ENCODE measurements at regions not wholly inside any gene's neighbourhood (a gene's known extent, or its start where the extent isn't known, plus 50 kb on each side); places are given as distances from the start of the nearest gene placed in this dataset.

DNA sequence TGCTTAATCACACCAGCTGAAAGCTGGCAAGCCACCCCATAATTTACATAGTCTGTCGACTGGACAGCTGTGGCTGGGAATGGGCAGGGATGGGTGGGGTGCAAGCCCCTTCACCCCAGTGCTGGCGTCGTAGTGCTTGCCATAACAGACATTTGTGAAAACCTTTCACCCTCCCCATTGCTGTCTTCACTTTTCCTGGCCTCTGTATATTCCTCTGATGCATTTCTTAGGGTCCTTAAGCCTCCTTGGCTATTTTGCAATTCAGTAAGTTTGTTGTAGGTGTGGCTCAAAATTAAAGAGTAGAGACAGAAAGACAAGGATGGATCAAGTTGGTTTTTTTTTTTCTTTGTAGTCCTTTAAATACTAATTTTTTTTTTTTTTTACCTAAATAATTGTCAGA is 383.3 kb upstream of the MCTP2 start:
- Mint-ChIP-seq H3K4me3 (ENCODE audit: unreplicated experiment) (no peak overlapping the region), H3K27me3 (ENCODE audit: unreplicated experiment) (no peaks in the 10 kb centered on the region), H3K9me3 (ENCODE audit: unreplicated experiment) (peaks cover 2% of the 10 kb centered on the region), H3K4me1 (ENCODE audit: low read depth, unreplicated experiment) (no peaks in the 10 kb centered on the region), H3K36me3 (ENCODE audit: unreplicated experiment) (no peaks in the 10 kb centered on the region), H3K27ac (ENCODE audit: unreplicated experiment) (no peak overlapping the region)
- DNase-seq = no peak
- TF ChIP-seq, protein P1, sequence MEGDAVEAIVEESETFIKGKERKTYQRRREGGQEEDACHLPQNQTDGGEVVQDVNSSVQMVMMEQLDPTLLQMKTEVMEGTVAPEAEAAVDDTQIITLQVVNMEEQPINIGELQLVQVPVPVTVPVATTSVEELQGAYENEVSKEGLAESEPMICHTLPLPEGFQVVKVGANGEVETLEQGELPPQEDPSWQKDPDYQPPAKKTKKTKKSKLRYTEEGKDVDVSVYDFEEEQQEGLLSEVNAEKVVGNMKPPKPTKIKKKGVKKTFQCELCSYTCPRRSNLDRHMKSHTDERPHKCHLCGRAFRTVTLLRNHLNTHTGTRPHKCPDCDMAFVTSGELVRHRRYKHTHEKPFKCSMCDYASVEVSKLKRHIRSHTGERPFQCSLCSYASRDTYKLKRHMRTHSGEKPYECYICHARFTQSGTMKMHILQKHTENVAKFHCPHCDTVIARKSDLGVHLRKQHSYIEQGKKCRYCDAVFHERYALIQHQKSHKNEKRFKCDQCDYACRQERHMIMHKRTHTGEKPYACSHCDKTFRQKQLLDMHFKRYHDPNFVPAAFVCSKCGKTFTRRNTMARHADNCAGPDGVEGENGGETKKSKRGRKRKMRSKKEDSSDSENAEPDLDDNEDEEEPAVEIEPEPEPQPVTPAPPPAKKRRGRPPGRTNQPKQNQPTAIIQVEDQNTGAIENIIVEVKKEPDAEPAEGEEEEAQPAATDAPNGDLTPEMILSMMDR (IDR thresholded peaks at IDR 0.05; ENCODE audit: partially characterized antibody, unreplicated experiment) = no peak

DNA sequence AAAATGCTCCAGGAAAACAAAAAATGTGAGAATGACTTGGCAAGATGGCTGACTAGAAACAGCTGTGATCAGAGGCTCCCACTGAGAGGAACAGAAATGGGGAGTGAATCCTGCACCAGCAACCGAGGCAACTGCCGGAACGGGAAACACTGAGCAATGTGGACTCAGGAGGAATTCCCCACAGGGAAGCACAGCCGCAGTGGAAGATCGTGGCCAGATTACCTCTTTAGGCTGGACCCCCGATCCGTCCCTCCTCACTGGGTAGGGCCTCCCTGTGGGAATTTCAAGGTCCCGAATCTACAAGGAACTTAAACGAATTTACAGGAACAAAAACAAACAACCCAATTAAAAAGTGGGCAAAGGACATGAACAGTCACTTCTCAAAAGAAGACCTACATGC is 385.2 kb upstream of the MCTP2 start:
- TF ChIP-seq, protein P1 (IDR thresholded peaks at IDR 0.05; ENCODE audit: partially characterized antibody, unreplicated experiment) = no peak

DNA sequence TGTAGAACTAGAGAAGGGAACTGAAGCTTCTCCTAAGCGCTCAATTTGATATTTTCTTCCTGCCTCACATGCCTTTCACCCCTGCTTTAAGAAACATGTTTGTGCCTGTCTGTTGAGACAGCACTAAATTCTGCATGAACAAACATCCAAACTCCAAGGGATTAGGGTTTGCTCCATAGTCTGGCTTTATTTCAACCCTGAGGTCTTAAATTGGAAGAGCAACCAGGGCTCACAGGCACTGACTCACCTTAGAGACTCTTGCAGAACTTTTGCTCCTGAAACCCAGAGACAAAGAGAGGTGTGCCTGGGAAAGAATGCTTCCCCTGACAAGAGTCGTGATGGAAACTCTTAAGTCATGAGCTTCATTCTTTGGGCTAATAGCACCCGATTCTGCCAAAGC is 393.9 kb upstream of the MCTP2 start:
- Mint-ChIP-seq H3K36me3 (ENCODE audit: unreplicated experiment) (no peaks in the 10 kb centered on the region), H3K9me3 (ENCODE audit: unreplicated experiment) (no peaks in the 10 kb centered on the region), H3K27ac (ENCODE audit: unreplicated experiment) (no peak overlapping the region), H3K27me3 (ENCODE audit: unreplicated experiment) (no peaks in the 10 kb centered on the region), H3K4me1 (ENCODE audit: low read depth, unreplicated experiment) (no peaks in the 10 kb centered on the region), H3K4me3 (ENCODE audit: unreplicated experiment) (no peak overlapping the region)
- TF ChIP-seq, protein P1 (IDR thresholded peaks at IDR 0.05; ENCODE audit: partially characterized antibody, unreplicated experiment) = no peak
- DNase-seq = no peak

More for the DNA sequence above, 385.2 kb upstream of the MCTP2 start:
- Mint-ChIP-seq H3K36me3 (ENCODE audit: unreplicated experiment) (no peaks in the 10 kb centered on the region), H3K27ac (ENCODE audit: unreplicated experiment) (no peak overlapping the region), H3K9me3 (ENCODE audit: unreplicated experiment) (no peaks in the 10 kb centered on the region), H3K4me1 (ENCODE audit: low read depth, unreplicated experiment) (no peaks in the 10 kb centered on the region), H3K27me3 (ENCODE audit: unreplicated experiment) (no peaks in the 10 kb centered on the region), H3K4me3 (ENCODE audit: unreplicated experiment) (no peak overlapping the region)
- DNase-seq = no peak

DNA sequence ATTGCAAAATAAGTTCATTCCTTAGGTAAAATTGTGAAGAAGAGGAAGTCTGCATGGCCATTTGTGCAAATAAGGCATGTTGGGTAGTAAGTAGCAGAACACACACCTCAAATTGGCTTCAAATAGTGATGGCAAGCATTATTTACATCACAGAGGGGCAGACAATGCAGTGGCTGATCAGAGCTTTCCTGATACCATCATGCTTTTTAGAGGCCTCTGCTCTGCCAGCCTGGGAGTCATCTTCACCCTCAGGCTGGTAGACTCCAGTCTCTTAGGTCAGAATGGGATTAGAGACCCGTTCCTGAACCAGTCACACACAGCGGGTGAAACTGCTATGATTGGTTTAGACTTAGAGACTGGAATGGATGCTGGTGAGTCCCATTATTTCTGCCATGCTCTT is 396.0 kb upstream of the MCTP2 start:
- H3K4me3 Mint-ChIP-seq (ENCODE audit: unreplicated experiment) = no peak overlapping the region
- DNase-seq = no peak
- peaks cover 3% of the 10 kb centered on the region for H3K27me3 Mint-ChIP-seq (ENCODE audit: unreplicated experiment)
- H3K27ac Mint-ChIP-seq (ENCODE audit: unreplicated experiment) = no peak overlapping the region
- TF ChIP-seq, protein P1 (IDR thresholded peaks at IDR 0.05; ENCODE audit: partially characterized antibody, unreplicated experiment) = no peak
- no peaks in the 10 kb centered on the region for H3K36me3 Mint-ChIP-seq (ENCODE audit: unreplicated experiment)
- H3K4me1 Mint-ChIP-seq (ENCODE audit: low read depth, unreplicated experiment) = no peaks in the 10 kb centered on the region
- H3K9me3 Mint-ChIP-seq (ENCODE audit: unreplicated experiment) = no peaks in the 10 kb centered on the region

DNA sequence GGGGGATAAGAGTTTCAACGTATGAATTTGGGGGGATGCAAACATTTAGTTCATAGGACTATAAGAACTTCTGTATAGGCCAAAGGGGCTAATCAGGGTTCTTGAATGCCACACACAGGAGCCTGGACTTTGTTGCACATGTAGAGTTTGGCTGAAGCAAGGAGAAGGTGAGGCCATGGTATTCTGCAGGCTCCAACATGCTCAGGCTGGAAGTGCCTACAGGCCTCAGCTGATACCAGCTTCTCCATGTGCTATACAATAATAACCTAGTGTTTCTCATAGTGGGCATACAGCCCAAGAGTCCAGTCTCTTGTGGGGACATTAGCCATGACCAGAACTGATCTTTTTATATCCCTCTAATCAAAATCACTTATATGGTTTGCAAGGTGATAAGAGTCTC is 399.7 kb upstream of the MCTP2 start:
- TF ChIP-seq, protein P1 (IDR thresholded peaks at IDR 0.05; ENCODE audit: partially characterized antibody, unreplicated experiment) = no peak
- no peaks in the 10 kb centered on the region for H3K9me3 Mint-ChIP-seq (ENCODE audit: unreplicated experiment)
- H3K27me3 Mint-ChIP-seq (ENCODE audit: unreplicated experiment) = peaks cover 3% of the 10 kb centered on the region
- H3K4me1 Mint-ChIP-seq (ENCODE audit: low read depth, unreplicated experiment) = no peaks in the 10 kb centered on the region
- DNase-seq = no peak
- H3K4me3 Mint-ChIP-seq (ENCODE audit: unreplicated experiment) = no peak overlapping the region
- no peaks in the 10 kb centered on the region for H3K36me3 Mint-ChIP-seq (ENCODE audit: unreplicated experiment)
- no peak overlapping the region for H3K27ac Mint-ChIP-seq (ENCODE audit: unreplicated experiment)
